GM04504 (cell line): ENCODE measurements at regions not wholly inside any gene's neighbourhood (a gene's known extent, or its start where the extent isn't known, plus 50 kb on each side); places are given as distances from the start of the nearest gene placed in this dataset.

Source experiments
- DNase-seq: peaks from one replicate; pipeline ENCODE4 v3.0.0-alpha.2; 2012; ENCODE audit warnings: low read depth

GRCh38 chr10:128375171-128375570, 248.9 kb upstream of the MKI67 start:
- DNase-seq, result no peak

GRCh38 chr10:128377364-128377987, 251.3 kb upstream of the MKI67 start:
- no peak for DNase-seq

DNA sequence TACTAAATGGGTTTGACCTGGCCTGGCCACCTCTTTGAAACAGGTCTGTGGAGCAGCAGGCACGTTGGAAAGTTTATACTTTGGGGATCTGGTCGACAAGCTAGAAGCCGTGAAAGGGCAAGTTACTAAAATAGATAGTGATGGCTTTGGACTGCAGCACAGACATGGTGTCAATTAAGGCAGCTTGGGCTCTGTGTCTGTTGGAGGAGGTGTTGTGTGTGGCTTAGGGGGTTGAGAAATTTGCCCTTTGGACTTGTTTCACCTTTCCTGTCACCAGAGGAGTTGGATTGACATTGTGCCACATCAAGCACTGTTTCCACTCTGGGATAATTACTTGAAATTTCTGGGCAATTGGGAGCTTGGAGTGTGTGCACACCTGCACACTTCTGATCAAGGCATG, 251.8 kb upstream of the MKI67 start:
- DNase-seq, result no peak

GRCh38 chr10:128380946-128381345, 254.7 kb upstream of the MKI67 start:
- DNase-seq, result no peak

GRCh38 chr10:128382225-128382624, 256.0 kb upstream of the MKI67 start:
- DNase-seq, result no peak

- no peak for DNase-seq
Measured at GRCh38 chr10:128384831-128385230, 258.6 kb upstream of the MKI67 start.

DNA sequence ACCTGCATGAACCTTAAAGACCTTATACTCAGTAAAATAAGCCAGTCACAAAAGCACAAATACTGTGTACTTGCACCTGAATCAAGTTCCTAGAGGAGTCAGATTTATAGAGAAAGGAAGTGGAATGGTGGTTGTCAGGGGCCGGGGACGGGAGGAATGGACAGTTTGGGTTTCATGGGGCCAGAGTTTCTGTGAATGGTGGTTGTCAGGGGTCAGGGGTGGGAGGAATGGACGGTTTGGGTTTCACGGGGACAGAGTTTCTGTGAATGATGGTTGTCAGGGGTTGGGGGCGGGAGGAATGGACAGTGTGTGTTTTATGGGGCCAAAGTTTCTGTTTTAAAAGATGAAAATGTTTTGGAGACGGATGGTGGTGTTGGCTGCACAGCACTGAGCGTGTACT, 260.0 kb upstream of the MKI67 start:
- DNase-seq, result no peak

DNA sequence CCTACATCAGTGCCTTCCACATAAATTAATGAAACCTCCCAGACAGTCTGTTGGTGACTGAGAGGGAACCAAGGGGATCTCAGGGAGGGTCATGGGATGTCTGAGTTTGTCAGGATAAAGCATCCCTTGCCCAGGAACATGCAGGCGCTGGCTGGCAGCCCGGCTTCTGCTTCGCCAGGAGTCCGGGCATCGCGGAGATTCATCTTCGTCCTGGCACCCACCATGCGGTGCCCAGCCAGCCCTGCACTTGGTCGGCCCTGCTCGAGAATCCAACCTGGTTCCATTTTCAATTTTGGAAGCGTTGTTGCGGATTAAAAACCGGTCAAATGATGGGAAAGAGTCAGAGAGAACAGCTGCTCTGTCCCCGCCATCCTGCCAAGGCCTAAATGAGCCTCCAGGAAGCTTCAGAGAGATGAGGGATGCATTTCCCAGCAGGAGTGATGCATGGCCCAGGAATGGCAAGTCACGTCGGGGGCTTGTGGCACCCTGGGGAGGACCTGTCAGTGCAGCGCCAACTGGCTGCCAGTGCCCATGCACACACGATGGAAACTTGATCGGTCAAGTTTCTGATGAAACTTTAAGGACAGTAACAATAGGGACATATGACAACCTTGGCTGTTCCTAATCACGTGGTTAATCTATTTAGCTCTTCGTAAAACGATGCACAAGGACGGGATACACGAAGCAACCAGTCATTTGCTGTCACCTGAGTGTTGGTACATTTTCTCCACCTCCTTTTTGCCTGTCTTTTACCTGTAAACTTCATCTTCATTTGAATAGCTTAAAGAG, 260.8 kb upstream of the MKI67 start:
- DNase-seq, result no peak

DNA sequence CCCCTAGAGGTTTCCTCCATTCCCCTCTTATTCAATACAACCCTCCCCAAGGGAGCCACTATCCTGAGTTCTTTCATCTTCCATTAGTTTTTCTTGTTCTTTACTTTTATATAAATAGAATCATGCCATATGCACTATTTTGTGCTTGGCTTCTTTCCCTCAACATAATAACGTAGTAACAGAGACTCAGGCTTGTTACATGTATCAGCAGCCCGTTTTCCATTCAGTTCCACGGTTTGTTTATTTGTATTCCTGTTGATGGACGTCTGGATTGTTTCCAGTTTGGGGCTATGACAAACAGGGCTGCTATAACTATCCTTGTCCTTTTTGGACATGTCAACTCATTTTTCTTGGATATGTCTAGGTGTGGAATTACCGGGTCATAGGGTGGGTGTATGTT, 264.4 kb upstream of the MKI67 start:
- no peak for DNase-seq

- no peak for DNase-seq
Measured at GRCh38 chr10:128393546-128393945, 267.3 kb upstream of the MKI67 start.

- no peak for DNase-seq
Measured at GRCh38 chr10:128398118-128398517, 271.9 kb upstream of the MKI67 start.

GRCh38 chr10:128398999-128399398, 272.8 kb upstream of the MKI67 start:
- no peak for DNase-seq

DNA sequence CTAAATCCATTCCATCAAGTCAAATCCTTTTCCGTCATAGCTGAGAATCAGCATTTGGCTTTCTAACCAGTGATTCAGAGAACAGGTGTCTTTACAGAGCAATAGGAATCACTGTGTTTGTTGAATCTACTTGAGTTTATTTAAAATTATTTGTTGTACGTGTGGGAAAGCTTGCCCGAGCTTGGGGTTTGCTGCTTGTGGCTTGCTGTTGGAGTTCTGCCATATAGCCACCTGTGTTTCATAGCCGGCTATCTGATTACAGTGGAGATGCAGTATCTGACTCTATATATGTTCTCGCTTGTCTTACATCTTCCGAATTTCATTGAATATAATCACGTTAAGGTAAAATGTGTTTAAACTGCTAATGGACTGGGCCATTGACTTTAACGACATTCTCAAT, 274.3 kb upstream of the MKI67 start:
- DNase-seq, result no peak

GRCh38 chr10:128405450-128405849, 279.2 kb upstream of the MKI67 start:
- DNase-seq, result no peak

GRCh38 chr10:128411643-128412042, 285.4 kb upstream of the MKI67 start:
- DNase-seq, result no peak

DNA sequence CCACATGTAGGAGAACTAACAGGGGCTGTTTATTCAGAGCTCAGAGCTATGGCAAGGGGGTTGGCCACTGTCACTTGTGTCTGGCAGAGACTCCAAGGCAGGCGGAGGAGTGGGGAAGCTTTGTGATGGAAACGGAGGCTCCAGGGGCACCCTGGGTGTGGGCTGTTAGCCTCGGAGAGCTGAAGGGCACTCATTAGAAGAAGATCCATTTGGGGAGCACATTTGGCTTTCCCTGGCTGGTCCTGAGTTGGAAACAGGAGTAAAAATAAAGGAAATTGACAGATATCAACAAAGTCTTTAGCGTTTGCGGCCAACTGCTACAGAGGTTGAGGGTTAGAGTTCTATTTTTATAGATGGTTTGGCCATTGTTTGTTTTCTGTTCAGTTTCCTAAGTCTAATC, 288.3 kb upstream of the MKI67 start:
- no peak for DNase-seq

DNA sequence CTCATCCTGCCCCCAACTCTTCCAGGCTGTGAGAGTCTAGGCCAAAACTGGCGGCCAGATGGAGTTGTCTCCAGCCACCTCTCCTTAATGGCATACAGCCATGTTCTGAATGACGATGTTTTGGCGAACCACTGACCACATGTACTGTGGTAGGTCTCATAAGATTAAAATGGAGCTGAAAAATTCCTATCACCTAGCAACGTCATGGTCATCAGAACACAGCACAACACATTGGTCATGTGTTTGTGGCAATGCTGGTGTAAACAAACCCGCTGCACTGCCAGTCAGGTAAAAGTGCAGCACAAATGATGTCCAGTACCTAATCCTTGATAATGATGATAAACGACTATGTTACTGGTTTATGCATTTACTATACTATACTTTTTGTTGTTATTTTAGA, 290.0 kb upstream of the MKI67 start:
- no peak for DNase-seq

- no peak for DNase-seq
Measured at GRCh38 chr10:128417826-128418225, 291.6 kb upstream of the MKI67 start.

DNA sequence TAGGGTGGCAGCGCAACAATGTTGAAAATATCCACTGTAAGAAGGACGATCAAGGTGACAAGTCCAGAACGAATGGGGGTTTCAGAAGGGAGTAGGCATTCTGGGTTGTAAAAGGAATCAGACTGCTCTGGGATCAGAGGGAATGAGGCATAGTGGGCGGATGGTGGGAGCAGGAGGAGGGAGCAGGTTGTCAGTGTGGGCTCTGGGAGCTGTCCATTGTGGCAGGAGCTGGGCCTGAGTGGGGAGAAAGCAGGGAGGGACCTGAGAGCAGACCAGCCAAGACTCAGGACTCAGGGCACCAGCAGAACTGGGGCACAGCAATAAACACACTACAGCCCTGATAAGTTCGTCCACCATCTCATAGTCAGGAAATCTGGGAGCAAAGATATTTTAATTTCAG, 292.6 kb upstream of the MKI67 start:
- DNase-seq, result no peak

DNA sequence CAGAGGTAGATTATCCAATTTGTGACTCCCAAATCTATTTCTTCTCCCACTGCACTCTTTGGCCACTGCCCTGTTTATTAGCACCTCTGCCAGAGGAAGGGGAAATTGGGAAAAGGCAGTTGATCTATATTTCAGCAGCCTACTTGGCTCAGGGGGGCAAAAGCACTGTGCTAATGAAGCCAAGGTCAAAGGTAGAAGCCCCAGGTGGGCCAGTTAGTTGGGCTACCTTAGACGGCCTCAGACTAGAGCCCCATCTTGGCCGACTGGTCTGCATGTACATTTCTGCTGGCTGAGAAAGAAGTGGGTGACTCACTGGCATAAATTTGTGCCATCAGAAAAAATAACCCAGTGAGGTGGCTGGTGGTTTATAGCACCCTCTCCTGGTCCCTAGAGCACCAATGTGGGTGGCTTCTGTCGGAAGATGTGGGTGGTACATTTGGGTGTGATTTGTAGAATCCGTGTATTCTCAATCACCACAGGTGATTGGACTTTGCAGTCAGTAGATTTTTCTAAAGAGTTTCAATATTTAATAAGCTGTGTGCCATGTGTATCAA, 293.3 kb upstream of the MKI67 start:
- no peak for DNase-seq

DNA sequence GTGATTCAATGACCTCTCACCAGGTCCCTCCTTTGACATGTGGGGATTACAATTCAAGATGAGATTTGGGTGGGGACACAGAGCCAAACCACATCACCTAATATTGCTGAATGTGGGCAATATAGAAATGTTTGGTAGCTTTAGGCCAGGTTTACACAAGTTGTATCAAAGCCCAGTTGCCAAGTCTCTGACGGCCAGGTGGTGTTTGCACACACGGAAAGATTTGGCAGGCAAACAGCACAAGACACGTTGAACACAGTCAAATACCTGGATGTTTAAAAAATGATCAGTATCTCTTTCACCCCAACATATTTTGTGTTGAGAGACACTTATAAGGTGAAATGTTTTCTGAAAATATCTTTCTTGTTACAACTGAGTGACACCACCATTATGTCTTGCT, 294.4 kb upstream of the MKI67 start:
- no peak for DNase-seq

DNA sequence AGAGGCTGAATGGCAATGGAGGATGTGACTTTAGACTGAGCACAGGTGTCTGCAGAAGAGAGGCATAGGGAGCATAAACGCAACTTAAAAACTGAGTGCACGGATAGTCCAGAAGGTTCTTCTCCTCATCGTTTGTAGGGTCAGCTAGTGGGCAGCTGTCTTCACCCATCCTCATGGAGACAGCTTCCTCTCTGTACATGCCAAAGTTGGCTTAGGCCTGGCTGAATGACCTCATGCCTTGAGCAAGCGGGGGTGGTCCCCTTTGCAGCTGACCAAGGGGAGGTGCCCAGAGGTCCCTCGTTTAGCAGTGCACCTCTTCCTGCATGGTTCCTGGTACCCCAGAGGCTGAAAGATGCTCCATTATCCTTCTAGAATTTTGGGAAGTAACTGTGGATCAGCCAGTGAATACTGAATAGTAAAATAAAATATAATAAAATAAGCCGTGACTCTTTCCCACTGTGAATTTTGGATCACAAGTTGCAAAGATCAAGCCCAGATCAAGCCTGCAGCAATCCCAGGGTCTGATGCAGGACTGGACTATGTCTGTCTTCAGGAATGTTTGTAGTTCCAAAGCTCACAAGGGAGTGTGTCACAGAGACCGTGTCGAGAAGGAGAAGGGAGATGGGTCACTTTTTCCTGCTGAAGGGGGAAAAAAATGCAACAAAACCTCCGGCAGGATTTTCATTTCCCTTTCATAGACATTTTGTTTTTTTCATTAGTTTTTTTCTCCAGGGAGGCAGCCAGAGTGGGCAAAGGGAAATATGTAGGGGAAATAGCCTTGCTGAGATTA, 295.3 kb upstream of the MKI67 start:
- DNase-seq, result no peak

GRCh38 chr10:128422190-128422589, 296.0 kb upstream of the MKI67 start:
- DNase-seq, result no peak
